Right ventricle myocardium inferior (tissue), 1 donor: ENCODE measurements at regions not wholly inside any gene's neighbourhood (a gene's known extent, or its start where the extent isn't known, plus 50 kb on each side); places are given as distances from the start of the nearest gene placed in this dataset.

Experiments
- ATAC-seq: fragments of 200-7000 bp; cut with Tn5 transposase; one replicate; pipeline ENCODE4 v1.9.1; 2020; ENCODE audit warnings: mild to moderate bottlenecking, moderate library complexity
- DNase-seq: peaks from one replicate; pipeline ENCODE4 v3.0.0; 2021; ENCODE audit errors: missing footprints
- intact Hi-C: fragments of 100-400 bp; cut with DNase I; formaldehyde crosslinking; loops from one replicate; pipeline ENCODE4 v1.11.0; 2022
- donor health status: DM: no; HTN: yes; CAD: no; lungs with severe emphysema.

DNA sequence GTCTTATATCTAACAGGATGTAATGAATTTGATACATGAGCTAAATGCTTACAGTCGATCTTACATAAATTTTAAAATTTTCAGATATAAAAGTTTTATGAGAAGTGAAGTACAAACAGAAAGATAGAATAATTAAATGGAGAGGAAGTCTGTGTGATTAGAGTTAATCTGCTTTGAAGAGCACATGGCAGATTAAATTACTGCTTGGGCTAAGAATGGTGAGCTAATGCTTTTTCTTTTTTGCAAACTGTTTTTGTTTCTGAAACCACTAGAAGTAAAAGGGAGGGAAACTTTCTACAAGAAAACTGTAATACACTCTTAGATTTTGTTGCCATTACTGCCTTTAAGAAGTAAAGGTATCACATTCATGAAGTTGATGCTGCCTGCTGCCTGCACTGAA, 96.3 kb upstream of the SPRY2 start:
- intact Hi-C loops = loop anchor here (5.0 kb wide), 1 partner anchor 75 kb away; no protein-coding TSS in a partner anchor
- ATAC-seq = no peak
- no peak for DNase-seq

DNA sequence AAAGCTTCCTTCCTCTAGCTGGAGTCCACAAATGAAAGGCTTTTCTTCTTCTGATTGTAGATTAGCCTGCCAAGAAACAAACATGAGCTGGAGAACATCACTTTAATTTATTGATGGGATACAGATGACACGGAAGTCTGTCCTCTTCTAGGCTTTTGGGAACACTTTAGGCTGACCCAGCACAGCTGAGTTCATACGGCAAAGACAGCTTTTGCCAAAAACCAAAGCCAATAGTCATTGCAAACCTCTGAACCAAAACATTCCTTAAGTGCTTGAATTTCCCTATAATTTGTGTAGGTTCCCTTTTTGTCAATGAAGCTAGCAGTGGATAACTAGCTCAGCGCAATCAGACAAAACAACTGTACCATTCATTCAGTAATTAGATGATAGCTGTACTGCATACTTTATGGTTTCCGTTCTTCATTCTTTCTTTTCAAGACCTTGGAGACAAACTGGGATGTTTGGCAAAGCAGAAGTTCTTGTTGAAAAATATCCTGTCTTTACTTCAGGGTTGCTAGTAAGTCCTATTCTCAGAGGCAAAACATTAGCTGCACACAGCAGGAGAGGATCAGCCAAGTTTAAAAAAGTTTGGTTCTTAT, 95.7 kb upstream of the SPRY2 start:
- DNase-seq (no peak), ATAC-seq (peak; percentile 94)
- intact Hi-C loops = loop anchor here (5.0 kb wide), 1 partner anchor 74 kb away; no protein-coding TSS in a partner anchor

DNA sequence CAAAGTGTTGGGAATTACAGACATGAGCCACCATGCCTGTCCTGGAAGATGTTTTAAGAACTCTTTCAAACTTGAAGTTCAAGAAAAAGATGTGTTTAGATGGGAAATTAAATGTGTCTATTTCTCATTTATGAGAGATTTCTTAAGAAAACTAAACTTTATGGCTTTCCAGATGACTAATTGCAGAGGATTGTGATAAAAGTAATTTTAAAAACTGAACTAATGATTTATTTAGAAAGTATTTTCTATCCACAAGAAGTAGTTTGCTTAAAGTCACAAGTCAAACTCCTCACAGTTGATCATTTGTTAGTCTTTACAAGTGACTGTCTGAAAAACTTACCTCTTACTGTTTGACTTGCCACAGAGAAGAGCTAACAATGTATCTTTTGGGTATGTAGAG, 89.6 kb upstream of the SPRY2 start:
- DNase-seq (no peak), ATAC-seq (no peak)
- intact Hi-C loops = no loop called here

DNA sequence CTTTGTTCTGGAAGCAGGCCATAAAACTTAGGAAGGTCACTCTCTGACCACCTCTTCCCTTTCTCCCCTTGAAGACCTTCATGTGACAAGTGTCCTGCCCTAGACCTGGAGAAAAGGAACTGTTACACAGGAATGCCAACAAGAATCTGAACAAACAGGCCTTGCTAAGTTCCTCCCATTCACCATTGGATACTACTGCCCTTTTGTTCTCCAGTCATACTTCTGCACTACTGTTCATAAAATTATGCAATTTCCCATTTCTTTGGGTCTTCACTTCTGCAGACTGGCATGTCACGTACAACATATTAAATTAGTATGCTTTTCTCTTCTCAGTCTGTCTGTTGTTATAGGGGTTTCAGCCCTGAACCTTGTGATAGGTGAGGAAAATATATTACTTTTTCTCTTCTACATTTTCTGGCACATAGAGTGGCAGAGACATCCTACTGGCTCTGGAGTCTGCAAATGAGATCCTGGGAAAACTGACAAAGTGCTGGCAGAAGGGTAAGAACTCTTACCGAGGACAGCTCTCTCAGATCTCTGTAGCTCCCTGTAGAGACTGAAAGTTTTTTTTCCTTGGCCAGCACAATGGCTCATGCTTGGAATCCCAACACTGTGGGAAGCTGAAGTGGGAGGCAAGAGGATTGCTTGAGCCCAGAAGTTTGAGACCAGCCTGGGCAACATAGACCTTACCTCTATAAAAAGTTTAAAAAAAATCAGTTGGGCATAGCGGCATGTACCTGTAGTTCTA, 87.6 kb upstream of the SPRY2 start:
- no peak for DNase-seq
- intact Hi-C loops = no loop called here
- ATAC-seq = peak; percentile 52

DNA sequence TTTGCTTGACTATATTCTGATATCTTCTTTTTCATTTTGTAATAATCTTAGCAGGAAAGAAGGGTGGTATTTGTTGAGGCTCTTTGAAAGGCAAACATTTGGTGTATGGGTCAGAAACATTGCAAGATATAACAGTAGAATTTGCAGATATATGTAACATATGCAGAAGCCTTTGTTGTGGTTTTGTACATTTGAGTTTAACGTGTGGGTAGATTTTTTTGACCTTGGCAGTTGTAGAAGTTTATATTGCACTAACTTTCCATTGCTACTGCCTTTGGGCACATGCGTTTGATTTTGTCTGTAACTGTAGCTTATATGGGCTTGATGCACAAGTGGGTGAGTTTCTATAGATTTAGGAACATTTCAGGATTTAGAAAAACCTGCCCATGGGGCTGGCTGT, 78.5 kb upstream of the SPRY2 start:
- ATAC-seq = no peak
- no peak for DNase-seq
- intact Hi-C loops = no loop called here

DNA sequence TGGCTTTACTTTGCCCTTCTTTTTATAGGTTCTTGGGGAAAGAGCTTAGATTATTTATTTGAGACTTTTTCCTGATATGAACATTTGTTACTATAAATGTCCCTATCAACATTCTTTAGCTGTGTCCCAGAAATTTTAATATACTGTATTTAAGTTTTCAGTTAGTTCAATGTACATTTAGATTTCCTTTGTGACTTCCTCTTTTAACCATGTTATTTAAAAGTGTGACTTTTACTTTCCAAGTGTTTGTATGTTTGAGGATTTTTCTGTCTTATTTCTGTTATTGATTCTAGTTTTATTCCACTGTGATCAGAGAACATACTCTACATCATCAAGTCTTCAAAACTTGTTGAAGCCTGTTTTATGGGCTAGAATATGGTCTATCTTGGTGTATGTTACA, 72.7 kb upstream of the SPRY2 start:
- ATAC-seq (no peak), DNase-seq (no peak)
- intact Hi-C loops = no loop called here

DNA sequence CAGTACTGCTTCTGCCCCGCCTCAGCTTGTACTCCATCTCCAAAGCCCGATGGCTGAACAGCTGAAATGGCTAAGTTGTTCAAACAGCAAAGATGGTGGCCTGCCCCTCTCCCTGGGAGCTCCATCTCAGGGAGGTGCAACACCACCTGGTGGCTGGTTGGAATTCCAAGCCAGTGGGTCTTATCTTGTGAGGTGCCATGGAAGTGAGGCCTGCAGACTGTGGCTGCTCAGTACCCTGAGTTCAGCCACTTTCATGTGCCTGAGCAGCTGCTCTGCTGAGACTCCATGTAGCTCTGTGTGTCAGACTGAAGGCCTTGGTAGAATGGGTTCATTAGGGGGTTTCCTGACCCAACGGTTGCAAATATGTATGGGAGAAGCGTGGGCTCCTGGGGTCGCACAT, 67.3 kb upstream of the SPRY2 start:
- ATAC-seq (no peak), DNase-seq (no peak)
- intact Hi-C loops = no loop called here

DNA sequence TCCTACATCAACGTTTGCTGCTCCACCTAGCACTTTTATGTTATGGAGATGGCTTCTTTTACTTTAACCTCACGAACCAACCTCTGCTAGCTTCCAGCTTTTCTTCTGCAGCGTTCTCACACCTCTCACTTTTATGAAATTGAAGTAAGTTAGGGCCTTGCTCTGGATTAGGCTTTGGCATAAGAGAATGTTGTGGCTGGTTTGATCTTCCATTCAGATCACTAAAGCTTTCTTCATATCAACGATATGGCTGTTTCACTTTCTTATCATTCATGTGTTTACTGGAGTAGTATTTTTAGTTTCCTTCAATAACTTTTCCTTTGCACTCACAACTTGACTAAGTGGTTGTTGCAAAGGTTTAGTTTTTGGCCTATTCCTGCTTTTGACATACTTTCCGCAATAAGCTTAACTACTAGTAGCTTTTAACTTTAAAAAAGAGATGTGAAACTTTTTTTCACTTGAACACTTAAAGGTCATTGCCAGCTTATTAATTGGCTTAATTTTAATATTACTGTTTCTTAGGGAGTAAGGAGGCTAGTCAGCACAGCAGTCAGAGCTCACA, 60.0 kb upstream of the SPRY2 start:
- intact Hi-C loops = no loop called here
- ATAC-seq (no peak), DNase-seq (no peak)

DNA sequence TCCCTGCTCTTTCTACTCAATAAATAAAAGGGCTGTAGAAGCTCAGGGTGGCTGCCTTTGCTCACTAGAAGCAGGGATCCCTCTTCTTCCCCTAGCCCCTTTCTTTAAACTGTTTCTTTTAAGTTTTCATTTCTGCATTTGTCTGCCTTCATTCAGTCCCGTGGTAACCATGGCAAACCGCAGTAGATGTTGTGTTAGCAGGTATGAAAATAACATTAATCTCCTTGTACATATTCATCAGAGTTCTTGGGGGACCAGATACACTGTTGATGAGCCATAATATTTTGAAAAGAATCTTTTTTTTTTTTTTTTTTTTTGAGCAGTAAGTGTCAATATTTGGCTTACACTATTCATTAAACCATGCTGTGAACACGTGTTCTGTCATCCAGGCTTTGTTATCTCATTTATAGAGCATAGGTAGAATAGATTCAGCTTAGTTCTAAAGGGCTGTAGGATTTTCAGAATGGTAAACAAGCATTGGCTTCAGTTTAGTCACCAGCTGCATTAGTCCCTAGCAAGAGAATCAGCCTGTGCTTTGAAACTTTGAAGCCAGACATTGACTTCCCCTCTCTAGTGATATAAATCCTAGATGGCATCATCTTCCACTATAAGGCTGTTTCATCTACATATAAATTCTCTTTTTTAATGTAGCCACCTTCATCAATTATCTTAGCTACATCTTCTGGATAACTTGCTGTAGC, 59.4 kb upstream of the SPRY2 start:
- intact Hi-C loops = no loop called here
- no peak for ATAC-seq
- no peak for DNase-seq

DNA sequence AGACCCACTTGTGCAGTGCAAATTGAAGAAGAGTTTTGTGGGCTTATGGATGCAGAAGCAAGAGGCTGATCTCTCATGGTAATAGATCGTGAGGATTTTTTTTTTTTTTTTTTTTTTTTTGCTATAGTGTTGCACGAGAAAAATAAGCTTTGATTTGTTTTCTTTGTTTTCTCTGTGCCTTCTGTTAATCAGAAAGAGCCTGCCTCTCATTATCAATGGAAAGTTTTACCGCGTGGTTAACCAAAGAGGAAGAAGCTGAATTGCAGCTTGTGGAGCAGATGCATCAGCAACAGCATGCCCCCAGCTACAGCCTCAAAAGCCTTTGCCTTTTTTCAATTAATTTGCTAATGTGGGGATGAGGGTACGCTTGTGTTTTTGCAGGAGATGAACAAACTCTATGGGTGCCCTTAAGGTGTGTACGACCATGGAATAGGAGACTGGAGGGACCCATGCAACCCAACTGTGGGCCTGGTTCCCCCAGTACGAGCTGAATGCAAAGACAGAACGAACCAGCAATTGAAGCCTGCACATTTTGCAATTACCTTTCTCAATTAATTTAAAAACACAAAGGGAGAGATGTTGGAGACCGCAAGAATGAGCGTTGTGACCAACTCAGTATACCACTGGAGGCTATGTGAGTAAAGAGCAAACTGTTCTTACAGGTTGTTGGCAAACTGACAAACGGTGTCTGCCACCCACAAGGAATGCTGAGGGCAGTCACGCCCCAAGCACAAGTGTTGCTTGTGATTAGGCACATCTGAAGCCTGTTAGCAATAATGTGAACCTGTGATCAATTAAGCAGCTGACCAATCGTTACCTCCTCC, 58.6 kb upstream of the SPRY2 start:
- ATAC-seq (no peak), DNase-seq (no peak)
- intact Hi-C loops = no loop called here
